Neural progenitor cell (in vitro differentiated cells): ENCODE measurements at regions not wholly inside any gene's neighbourhood (a gene's known extent, or its start where the extent isn't known, plus 50 kb on each side); places are given as distances from the start of the nearest gene placed in this dataset.

Source experiments
- DNase-seq: peaks from one replicate; pipeline ENCODE4 v3.0.0-alpha.2; 2016; ENCODE audit warnings: low spot score
- H2AFZ ChIP-seq: fragments of 200-600 bp; sonication (generic); replicated peaks from 2 replicates; pipeline ENCODE4 v1.6.1; 2016; ENCODE audit warnings: antibody characterized with exemption
- H3F3A ChIP-seq: fragments of 200-600 bp; sonication (generic); 2 replicates; pipeline ENCODE4 v1.6.1; 2016; ENCODE audit warnings: antibody characterized with exemption, low read depth
- H3K27ac ChIP-seq: fragments of 200-600 bp; sonication (generic); 2 replicates; pipeline ENCODE4 v1.5.1; 2016; ENCODE audit warnings: mild to moderate bottlenecking
- H3K27me3 ChIP-seq: fragments of 200-600 bp; sonication (generic); 2 replicates; pipeline ENCODE4 v1.6.1; 2016; ENCODE audit warnings: mild to moderate bottlenecking, moderate library complexity
- H3K36me3 ChIP-seq: fragments of 200-600 bp; sonication (generic); 2 replicates; pipeline ENCODE4 v1.5.1; 2016
- H3K4me1 ChIP-seq: fragments of 200-600 bp; sonication (generic); 2 replicates; pipeline ENCODE4 v1.6.1; 2016; ENCODE audit warnings: mixed run types
- H3K4me2 ChIP-seq: fragments of 200-600 bp; sonication (generic); 2 replicates; pipeline ENCODE4 v1.6.1; 2016
- H3K4me3 ChIP-seq: fragments of 200-600 bp; sonication (generic); 2 replicates; pipeline ENCODE4 v1.5.1; 2016
- H3K79me2 ChIP-seq: fragments of 200-600 bp; sonication (generic); 2 replicates; pipeline ENCODE4 v1.6.1; 2016; ENCODE audit warnings: low read depth
- H3K9ac ChIP-seq: fragments of 200-600 bp; sonication (generic); 2 replicates; pipeline ENCODE4 v1.6.1; 2016
- H3K9me3 ChIP-seq: fragments of 200-600 bp; sonication (generic); 2 replicates; pipeline ENCODE4 v1.5.1; 2016; ENCODE audit warnings: low read depth
- H4K20me1 ChIP-seq: fragments of 200-600 bp; sonication (generic); 2 replicates; pipeline ENCODE4 v1.6.1; 2016; ENCODE audit warnings: low read depth
- H3K27ac Mint-ChIP-seq: 3 replicates; pipeline ENCODE4 v1.8.0; 2021; ENCODE audit warnings: mixed read lengths
- H3K27me3 Mint-ChIP-seq: 2 replicates; pipeline ENCODE4 v1.8.0; 2022; ENCODE audit warnings: low read depth, mild to moderate bottlenecking, inconsistent platforms, moderate library complexity, mixed read lengths; ENCODE audit not compliant: insufficient read depth
- H3K36me3 Mint-ChIP-seq: 3 replicates; pipeline ENCODE4 v1.8.0; 2021; ENCODE audit warnings: mixed read lengths
- H3K4me1 Mint-ChIP-seq: 3 replicates; pipeline ENCODE4 v1.8.0; 2021; ENCODE audit warnings: mixed read lengths
- H3K4me3 Mint-ChIP-seq: 3 replicates; pipeline ENCODE4 v1.8.0; 2021; ENCODE audit warnings: mild to moderate bottlenecking, moderate library complexity, mixed read lengths
- H3K9me3 Mint-ChIP-seq: 3 replicates; pipeline ENCODE4 v1.8.0; 2020; ENCODE audit warnings: mixed read lengths
- CTCF ChIP-seq: fragments of 200-600 bp; sonication (generic); IDR thresholded peaks from 2 replicates; pipeline ENCODE4 v1.5.1; 2017; ENCODE audit warnings: antibody characterized with exemption, mild to moderate bottlenecking
- EZH2 ChIP-seq: fragments of 200-600 bp; sonication (generic); IDR thresholded peaks from 2 replicates; pipeline ENCODE4 v1.6.1; 2017; ENCODE audit warnings: antibody characterized with exemption, mild to moderate bottlenecking, moderate library complexity
- EZH2phosphoT487 ChIP-seq: fragments of 200-600 bp; sonication (generic); IDR thresholded peaks from 2 replicates; pipeline ENCODE4 v1.6.1; 2017; ENCODE audit warnings: antibody characterized with exemption

DNA sequence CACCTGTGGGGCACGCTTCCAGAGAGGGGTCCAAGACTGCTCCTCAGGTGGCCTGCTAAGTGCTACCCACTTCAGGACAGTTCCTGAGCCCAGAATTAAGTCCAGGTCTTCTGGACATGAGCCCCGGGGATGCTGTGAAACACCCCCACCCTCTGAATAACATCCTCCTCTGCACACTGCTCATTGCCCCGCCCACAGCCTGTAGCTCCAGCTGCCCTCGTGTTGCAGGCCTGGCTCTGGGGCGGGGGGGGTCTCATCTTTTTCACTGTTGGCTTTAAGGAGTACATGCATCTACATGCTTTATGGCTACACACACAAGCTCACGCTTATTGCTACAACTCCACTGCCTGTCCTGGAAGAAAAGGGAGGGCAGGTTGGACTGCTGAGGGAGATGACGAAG lies 92.8 kb downstream of the PTGR3 start:
- Mint-ChIP-seq H3K27ac (no peak overlapping the region), H3K4me3 (no peak overlapping the region), H3K9me3 (no peaks in the 10 kb centered on the region), H3K4me1 (peaks cover 6% of the 10 kb centered on the region), H3K27me3 (no peaks in the 10 kb centered on the region), H3K36me3 (no peaks in the 10 kb centered on the region)
- Histone ChIP-seq H3K27me3 (no peaks in the 10 kb centered on the region), H3K4me1 (no peaks in the 10 kb centered on the region), H3K4me3 (no peak overlapping the region), H3K9ac (no peak overlapping the region), H3K9me3 (no peaks in the 10 kb centered on the region), H3K4me2 (no peak overlapping the region), H3K27ac (no peak overlapping the region), H4K20me1 (no peaks in the 10 kb centered on the region), H3F3A (no peaks in the 10 kb centered on the region), H3K79me2 (no peaks in the 10 kb centered on the region), H3K36me3 (no peaks in the 10 kb centered on the region), H2AFZ (no peak overlapping the region)
- DNase-seq: no peak
- TF ChIP-seq EZH2: no peak
- TF ChIP-seq EZH2phosphoT487: no peak
- TF ChIP-seq CTCF: no peak

- Histone ChIP-seq H3F3A (no peaks in the 10 kb centered on the region), H3K4me3 (no peak overlapping the region), H3K9me3 (no peaks in the 10 kb centered on the region), H3K27me3 (no peaks in the 10 kb centered on the region), H3K36me3 (no peaks in the 10 kb centered on the region), H3K4me2 (no peak overlapping the region), H3K9ac (no peak overlapping the region), H3K4me1 (no peaks in the 10 kb centered on the region), H2AFZ (no peak overlapping the region), H3K27ac (no peak overlapping the region), H3K79me2 (no peaks in the 10 kb centered on the region), H4K20me1 (no peaks in the 10 kb centered on the region)
- Mint-ChIP-seq H3K27me3 (no peaks in the 10 kb centered on the region), H3K36me3 (no peaks in the 10 kb centered on the region), H3K4me3 (no peak overlapping the region), H3K27ac (no peak overlapping the region), H3K9me3 (no peaks in the 10 kb centered on the region), H3K4me1 (peaks cover 3% of the 10 kb centered on the region)
- no peak for TF ChIP-seq EZH2
- TF ChIP-seq CTCF: no peak
- no peak for TF ChIP-seq EZH2phosphoT487
- no peak for DNase-seq
These were observed 93.4 kb downstream of the PTGR3 start for GRCh38 chr18:75115514-75115913.
